AG10803 (cell line): ENCODE measurements at regions not wholly inside any gene's neighbourhood (a gene's known extent, or its start where the extent isn't known, plus 50 kb on each side); places are given as distances from the start of the nearest gene placed in this dataset.
"Not testable (repeated sequence)": the region's sequence is repeated elsewhere in the genome, so short reads cannot be mapped to it uniquely, and the experiment has no call there.

Experiments
- DNase-seq: peaks from one replicate; pipeline ENCODE4 v3.0.0; 2010; ENCODE audit warnings: low read depth
- H3K4me3 ChIP-seq: 2 replicates; pipeline ENCODE4 v1.5.1; 2011; ENCODE audit warnings: mild to moderate bottlenecking, low read length, control low read depth
- TF ChIP-seq, protein P1 (sequence below): conservative IDR thresholded peaks from 2 replicates; pipeline ENCODE4 v1.5.1; 2011; ENCODE audit warnings: mild to moderate bottlenecking, low read length, control low read depth, inconsistent platforms

DNA sequence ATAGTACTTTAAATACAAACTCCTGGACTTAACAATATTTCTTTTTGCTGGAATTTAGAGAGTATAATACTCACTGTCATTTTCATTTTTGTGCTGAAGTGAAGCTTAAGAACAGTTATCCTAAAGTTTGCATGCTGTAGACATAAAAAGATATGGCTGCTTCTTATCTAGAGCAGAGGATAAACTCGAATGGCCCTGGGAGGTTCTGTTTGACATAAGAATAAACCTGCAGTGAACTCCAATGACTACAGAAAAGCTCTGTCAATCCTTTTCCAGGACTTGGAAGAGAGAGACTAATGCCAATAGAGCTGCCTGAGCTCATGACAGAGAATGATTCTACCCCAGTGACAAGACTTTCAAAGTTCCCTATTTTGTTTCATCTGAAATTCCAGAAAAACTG lies 1017.8 kb upstream of the MIR17HG start:
- TF ChIP-seq, protein P1, sequence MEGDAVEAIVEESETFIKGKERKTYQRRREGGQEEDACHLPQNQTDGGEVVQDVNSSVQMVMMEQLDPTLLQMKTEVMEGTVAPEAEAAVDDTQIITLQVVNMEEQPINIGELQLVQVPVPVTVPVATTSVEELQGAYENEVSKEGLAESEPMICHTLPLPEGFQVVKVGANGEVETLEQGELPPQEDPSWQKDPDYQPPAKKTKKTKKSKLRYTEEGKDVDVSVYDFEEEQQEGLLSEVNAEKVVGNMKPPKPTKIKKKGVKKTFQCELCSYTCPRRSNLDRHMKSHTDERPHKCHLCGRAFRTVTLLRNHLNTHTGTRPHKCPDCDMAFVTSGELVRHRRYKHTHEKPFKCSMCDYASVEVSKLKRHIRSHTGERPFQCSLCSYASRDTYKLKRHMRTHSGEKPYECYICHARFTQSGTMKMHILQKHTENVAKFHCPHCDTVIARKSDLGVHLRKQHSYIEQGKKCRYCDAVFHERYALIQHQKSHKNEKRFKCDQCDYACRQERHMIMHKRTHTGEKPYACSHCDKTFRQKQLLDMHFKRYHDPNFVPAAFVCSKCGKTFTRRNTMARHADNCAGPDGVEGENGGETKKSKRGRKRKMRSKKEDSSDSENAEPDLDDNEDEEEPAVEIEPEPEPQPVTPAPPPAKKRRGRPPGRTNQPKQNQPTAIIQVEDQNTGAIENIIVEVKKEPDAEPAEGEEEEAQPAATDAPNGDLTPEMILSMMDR = no peak
- H3K4me3 ChIP-seq = no peak overlapping the region
- no peak for DNase-seq

DNA sequence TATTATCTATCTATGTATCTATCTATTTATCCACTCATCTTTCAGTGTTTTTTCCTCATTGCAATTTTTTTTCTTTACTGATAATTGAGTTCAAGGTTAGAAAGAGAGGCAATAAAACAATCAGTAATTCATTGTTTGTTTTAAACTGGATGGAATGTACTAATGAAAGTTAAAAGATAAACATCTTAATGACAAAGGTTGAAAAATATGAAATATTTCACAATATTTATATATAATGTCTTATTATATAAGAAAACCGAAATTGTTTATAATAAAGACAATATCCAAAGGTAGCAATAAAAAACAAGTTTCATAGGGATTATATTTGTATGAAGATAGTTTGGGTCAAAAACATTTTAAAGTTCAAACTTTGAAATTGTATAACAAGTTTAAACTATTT lies 1015.5 kb upstream of the MIR17HG start:
- DNase-seq = no peak
- TF ChIP-seq, protein P1 = no peak
- no peak overlapping the region for H3K4me3 ChIP-seq

DNA sequence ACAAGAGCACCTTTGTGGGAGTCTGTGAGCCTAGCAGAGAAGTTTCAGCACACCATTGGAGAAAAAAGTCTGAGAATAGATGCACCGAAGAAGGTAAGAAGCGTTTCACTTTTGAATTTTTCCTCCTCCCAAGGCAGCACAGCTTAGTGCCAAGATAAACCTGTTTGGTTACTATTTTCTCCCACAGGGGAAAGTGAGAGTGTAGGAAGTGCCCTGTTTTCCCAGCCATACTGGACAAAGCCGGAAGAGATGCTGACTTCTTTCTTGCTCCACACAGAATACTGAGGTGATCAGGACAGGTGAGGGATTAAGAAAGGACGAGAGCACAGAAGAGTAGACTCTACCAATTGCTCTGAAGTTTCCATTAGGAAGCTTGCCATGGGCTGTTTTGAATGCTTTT lies 1011.0 kb upstream of the MIR17HG start:
- TF ChIP-seq, protein P1 = no peak
- no peak for DNase-seq
- no peak overlapping the region for H3K4me3 ChIP-seq

DNA sequence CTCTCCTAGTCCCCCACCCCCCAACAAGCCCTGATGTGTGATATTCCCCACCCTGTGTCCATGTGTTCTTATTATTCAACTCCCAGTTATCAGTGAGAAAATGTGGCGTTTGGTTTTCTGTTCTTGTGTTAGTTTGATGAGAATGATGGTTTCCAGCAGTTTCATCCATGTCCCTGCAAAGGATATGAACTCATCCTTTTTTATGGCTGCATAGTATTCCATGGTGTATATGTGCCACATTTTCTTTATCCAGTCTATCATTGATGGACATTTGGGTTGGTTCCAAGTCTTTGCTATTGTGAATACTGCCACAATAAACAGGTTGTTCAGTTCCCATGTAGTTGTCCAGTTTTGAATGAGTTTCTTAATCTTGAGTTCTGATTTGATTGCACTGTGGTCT lies 1006.1 kb upstream of the MIR17HG start:
- not testable (repeated sequence) for H3K4me3 ChIP-seq, DNase-seq

DNA sequence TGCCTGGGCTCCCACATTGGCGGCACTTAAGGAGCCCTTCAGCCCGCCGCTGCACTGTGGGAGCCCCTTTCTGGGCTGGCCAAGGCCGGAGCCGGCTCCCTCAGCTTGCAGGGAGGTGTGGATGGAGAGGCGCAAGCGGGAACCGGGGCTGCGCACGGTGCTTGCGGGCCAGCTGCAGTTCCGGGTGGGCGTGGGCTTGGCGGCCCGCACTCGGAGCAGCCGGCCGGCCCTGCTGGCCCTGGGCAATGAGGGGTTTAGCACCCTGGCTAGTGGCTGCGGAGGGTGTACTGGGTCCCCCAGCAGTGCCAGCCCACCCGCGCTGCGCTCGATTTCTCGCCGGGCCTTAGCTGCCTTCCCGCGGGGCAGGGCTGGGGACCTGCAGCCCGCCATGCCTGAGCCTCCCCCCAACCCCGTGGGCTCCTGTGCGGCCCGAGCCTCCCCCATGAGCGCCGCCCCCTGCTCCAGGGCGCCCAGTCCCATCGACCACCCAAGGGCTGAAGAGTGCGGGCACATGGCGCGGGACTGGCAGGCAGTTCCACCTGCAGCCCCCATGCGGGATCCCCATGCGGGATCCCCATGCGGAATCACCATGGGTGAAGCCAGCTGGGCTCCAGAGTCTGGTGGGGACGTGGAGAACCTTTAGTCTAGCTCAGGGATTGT lies 998.9 kb upstream of the MIR17HG start:
- H3K4me3 ChIP-seq, DNase-seq: not testable (repeated sequence)

DNA sequence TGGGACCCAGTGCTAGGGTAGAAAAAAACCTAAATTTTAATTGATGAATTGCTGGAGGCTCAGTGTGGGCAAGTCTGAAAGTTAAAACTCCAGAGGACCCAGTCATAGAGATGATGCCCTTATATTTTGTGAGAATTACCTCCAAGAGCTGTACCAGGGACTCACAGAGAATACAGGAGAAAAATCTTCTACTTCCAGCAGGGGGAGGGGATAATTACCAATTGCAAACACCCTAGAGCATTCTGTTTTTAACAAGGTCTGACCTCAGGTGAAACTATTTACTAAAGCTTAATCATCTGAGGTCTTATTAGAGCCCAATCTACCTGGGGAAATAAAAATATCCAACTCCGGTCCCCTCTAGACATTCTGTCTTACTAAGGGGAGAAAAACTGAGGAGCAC lies 994.7 kb upstream of the MIR17HG start:
- TF ChIP-seq, protein P1 = no peak
- DNase-seq = no peak

DNA sequence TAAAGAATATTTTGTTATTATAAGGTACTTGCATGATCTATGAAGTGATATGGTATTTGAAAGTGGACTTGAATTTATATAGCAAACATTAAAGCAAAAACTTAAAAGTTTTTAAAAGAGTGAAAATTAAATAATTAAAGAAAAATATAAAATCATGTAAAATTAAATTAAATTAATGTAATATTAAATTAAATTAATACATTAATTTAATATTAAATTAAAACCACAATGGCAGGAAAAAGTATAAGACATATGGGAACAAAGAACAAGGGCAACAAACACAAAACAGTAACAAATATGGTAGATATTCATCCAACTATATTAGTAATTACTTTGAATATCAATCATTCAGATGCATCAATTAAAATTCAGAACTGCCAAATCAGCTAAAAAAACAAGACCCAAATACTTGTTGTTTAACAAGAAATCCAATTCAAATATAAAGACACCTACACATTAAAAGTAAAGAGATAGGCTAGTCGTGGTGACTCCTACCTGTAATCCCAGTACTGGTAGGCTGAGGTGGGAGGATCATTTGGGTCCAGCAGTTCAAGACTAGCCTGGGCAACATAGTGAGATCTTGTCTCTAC lies 992.2 kb upstream of the MIR17HG start:
- no peak overlapping the region for H3K4me3 ChIP-seq
- no peak for DNase-seq
- TF ChIP-seq, protein P1 = no peak

More for the DNA sequence above, 994.7 kb upstream of the MIR17HG start:
- H3K4me3 ChIP-seq = no peak overlapping the region

DNA sequence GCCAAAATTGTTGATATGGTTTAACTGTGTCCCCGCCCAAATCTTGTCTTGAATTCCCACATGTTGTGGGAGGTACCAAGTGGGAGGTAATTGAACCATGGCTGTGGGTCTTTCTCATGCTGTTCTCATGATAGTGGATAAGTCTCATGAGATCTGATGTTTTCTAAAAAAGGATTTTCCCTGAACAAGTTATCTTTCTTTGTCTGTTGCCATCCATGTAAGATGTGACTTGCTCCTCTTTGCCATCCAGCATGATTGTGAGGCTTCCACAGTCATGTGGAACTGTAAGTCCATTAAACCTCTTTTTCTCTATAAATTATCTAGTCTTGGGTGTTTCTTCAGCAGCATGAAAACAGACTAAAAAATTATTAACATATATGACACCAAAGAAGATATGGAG lies 986.7 kb upstream of the MIR17HG start:
- TF ChIP-seq, protein P1 = no peak
- no peak overlapping the region for H3K4me3 ChIP-seq
- DNase-seq = no peak
